ENCODE measurements at regions not wholly inside any gene's neighbourhood (a gene's known extent, or its start where the extent isn't known, plus 50 kb on each side); places are given as distances from the start of the nearest gene placed in this dataset.

DNA sequence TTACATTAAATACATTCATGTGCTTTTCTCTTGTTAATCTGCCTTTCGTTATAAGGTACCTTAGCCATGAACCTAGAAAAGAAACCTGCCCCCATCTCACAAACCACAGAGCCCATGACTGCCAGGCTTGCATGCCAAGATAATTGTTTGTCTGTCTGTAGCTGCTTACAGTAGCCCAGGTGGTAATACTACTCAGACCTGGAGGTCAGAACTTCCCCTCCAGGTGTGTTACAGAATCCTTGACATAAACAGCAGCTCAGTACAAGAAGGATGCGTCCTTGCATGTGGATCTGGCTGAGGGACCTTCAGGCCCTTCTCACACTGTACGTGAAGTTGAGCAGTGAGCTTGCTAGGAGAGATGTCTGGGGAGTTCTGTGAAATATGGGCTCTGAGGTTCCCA is 291.4 kb downstream of the CSNK1G3 start:
- Histone ChIP-seq H3K4me3 (no peak overlapping the region), H3K36me3 (no peaks in the 10 kb centered on the region), H3K27me3 (no peaks in the 10 kb centered on the region), H3K4me1 (no peaks in the 10 kb centered on the region), H3K9me3 (no peaks in the 10 kb centered on the region), H3K27ac (no peak overlapping the region)
- TF ChIP-seq POLR2A (IDR thresholded peaks at IDR 0.05), result no peak
- TF ChIP-seq, protein P1, sequence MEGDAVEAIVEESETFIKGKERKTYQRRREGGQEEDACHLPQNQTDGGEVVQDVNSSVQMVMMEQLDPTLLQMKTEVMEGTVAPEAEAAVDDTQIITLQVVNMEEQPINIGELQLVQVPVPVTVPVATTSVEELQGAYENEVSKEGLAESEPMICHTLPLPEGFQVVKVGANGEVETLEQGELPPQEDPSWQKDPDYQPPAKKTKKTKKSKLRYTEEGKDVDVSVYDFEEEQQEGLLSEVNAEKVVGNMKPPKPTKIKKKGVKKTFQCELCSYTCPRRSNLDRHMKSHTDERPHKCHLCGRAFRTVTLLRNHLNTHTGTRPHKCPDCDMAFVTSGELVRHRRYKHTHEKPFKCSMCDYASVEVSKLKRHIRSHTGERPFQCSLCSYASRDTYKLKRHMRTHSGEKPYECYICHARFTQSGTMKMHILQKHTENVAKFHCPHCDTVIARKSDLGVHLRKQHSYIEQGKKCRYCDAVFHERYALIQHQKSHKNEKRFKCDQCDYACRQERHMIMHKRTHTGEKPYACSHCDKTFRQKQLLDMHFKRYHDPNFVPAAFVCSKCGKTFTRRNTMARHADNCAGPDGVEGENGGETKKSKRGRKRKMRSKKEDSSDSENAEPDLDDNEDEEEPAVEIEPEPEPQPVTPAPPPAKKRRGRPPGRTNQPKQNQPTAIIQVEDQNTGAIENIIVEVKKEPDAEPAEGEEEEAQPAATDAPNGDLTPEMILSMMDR (IDR thresholded peaks at IDR 0.05), result no peak
- ATAC-seq, result no peak
- intact Hi-C loops (cut with DNase I), result no loop called here
- no peak for DNase-seq
- WGBS (ENCODE audit: insufficient coverage, low coverage, low lambda C conversion rate, missing lambda C conversion rate), result 78% methylated on average over 3 of the region's 3 CpGs

DNA sequence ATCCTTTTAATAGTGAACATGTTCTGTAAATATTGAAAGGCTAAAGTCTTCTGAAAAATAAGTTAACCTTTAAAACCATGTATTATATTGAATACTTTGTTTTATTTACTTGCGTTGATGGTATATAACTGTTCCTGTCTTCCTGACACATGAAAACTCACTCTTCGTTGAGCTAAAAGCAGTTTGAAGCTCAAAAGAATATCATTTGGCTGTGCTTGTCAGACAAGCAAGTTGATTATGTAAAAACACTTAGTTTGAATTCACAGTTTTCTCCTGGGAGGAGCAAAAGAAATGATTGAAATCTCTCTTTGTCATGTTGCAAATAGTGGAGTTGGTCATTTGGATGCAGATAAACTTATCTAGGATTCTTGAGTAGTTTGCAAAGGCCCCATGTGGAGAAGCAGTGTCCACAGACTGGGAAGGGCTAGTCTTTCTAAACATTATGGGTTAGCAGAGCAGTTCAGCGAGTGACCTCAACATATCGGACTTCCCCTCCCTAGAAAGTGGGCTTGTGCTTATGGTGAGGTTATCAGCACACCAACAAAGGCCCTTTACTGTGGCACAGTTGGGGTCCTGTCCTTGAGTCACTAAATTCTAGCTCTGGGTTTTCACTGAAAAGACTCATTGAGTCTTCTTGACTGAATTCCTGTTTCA is 290.4 kb downstream of the CSNK1G3 start:
- no peak for ATAC-seq
- Histone ChIP-seq H3K36me3 (no peaks in the 10 kb centered on the region), H3K27me3 (no peaks in the 10 kb centered on the region), H3K9me3 (no peaks in the 10 kb centered on the region), H3K4me1 (no peaks in the 10 kb centered on the region), H3K4me3 (no peak overlapping the region), H3K27ac (no peak overlapping the region)
- 58% methylated on average over 2 of the region's 4 CpGs for WGBS (ENCODE audit: insufficient coverage, low coverage, low lambda C conversion rate, missing lambda C conversion rate)
- DNase-seq, result no peak
- intact Hi-C loops (cut with DNase I), result no loop called here
- TF ChIP-seq, protein P1 (IDR thresholded peaks at IDR 0.05), result no peak
- TF ChIP-seq POLR2A (IDR thresholded peaks at IDR 0.05), result no peak

DNA sequence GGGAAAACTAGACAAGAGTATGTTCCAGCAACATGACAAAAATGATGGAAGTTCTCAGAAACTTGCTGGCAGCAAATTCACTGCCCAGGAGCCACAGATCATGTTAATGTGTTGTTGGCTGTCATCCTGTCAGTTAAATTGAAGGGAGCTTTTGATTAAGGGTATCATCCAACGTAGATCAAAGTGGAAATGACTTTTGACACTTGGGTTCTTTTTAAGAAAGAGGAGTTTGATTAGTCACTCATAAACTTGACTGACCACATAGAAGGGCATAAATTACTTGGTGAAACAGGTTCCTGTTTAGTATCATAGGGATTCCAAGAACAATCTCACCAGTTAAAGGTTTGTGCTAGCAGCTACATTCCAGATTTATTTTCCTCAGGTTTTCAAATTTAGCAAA is 288.7 kb downstream of the CSNK1G3 start:
- ATAC-seq (no peak), DNase-seq (no peak)
- Histone ChIP-seq H3K4me1 (no peaks in the 10 kb centered on the region), H3K27me3 (no peaks in the 10 kb centered on the region), H3K27ac (no peak overlapping the region), H3K36me3 (no peaks in the 10 kb centered on the region), H3K4me3 (no peak overlapping the region), H3K9me3 (no peaks in the 10 kb centered on the region)
- WGBS (ENCODE audit: insufficient coverage, low coverage, low lambda C conversion rate, missing lambda C conversion rate), result 33% methylated on average over 1 of the region's 1 CpG
- intact Hi-C loops (cut with DNase I), result no loop called here
- TF ChIP-seq, protein P1 (IDR thresholded peaks at IDR 0.05), result no peak
- TF ChIP-seq POLR2A (IDR thresholded peaks at IDR 0.05), result no peak

DNA sequence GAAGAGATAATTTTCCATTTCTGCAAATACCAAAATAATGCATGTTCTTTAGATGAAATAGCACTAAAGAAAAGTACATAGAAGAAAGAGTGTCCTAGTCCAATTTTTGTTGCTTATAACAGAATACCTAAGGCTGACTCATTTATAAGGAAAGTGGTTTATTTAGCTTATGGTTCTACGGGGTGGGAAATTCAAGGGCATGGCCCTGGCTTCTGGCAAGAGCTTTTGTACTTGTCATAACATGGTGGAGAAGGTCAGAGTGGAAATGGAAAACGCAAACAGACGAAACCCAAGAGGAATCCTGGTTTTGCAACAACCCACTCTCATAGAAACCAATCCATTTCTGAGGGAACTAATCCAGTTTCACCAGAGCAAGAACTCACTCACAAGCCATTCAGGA is 283.7 kb downstream of the CSNK1G3 start:
- Histone ChIP-seq H3K9me3 (no peaks in the 10 kb centered on the region), H3K4me3 (no peak overlapping the region), H3K27me3 (no peaks in the 10 kb centered on the region), H3K36me3 (no peaks in the 10 kb centered on the region), H3K27ac (no peak overlapping the region), H3K4me1 (no peaks in the 10 kb centered on the region)
- WGBS (ENCODE audit: insufficient coverage, low coverage, low lambda C conversion rate, missing lambda C conversion rate), result 69% methylated on average over 2 of the region's 3 CpGs
- no peak for DNase-seq
- intact Hi-C loops (cut with DNase I), result no loop called here
- no peak for ATAC-seq
- TF ChIP-seq POLR2A (IDR thresholded peaks at IDR 0.05), result no peak
- TF ChIP-seq, protein P1 (IDR thresholded peaks at IDR 0.05), result no peak

DNA sequence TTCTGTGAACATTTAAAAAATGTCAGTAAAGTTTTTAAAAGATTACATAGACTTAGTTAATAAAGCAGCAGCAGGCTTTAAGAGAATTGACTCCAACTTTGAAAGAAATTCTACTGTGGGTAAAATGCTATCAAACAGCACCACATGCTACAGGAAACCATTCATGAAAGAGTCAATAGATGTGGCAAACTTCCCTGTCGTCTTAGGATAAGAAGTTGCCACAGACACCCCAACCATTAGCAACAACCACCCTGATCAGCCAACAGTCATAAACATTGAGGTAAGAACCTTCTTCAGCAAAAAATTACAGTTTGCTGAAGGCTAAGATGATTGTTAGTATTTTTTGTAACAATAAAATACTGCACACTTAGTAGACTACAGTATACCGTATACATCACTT is 278.2 kb downstream of the CSNK1G3 start:
- TF ChIP-seq POLR2A (IDR thresholded peaks at IDR 0.05), result no peak
- TF ChIP-seq, protein P1 (IDR thresholded peaks at IDR 0.05), result no peak
- no peak for DNase-seq
- WGBS (ENCODE audit: insufficient coverage, low coverage, low lambda C conversion rate, missing lambda C conversion rate), result 41% methylated on average over 2 of the region's 2 CpGs
- no peaks in the 10 kb centered on the region for H3K36me3 ChIP-seq
- ATAC-seq, result no peak
- H3K27me3 ChIP-seq, result no peaks in the 10 kb centered on the region
- no peak overlapping the region for H3K27ac ChIP-seq
- intact Hi-C loops (cut with DNase I), result no loop called here
- H3K4me1 ChIP-seq, result no peaks in the 10 kb centered on the region
- H3K4me3 ChIP-seq, result no peak overlapping the region
- H3K9me3 ChIP-seq, result peaks cover 0 to 10% (median 0%) of the 10 kb centered on the region in 4 donors

Measured in right lobe of liver (tissue), 6 donors.